Transverse colon (tissue), 4 donors: ENCODE measurements at regions not wholly inside any gene's neighbourhood (a gene's known extent, or its start where the extent isn't known, plus 50 kb on each side); places are given as distances from the start of the nearest gene placed in this dataset.

Experiments
- DNase-seq: peaks from one replicate; pipeline ENCODE4 v3.0.0-alpha.2; 2019
- H3K27ac ChIP-seq, 4 donors: fragments of 200-600 bp; sonication (generic); 2 replicates each; pipeline ENCODE4 v1.5.1; 2016 to 2018; ENCODE audit warnings: inconsistent platforms in 4 of 4
- H3K27me3 ChIP-seq: fragments of 200-600 bp; sonication (generic); 2 replicates; pipeline ENCODE4 v1.5.1; 2017; ENCODE audit warnings: inconsistent platforms
- H3K36me3 ChIP-seq, 4 donors: fragments of 200-600 bp; sonication (generic); 2 replicates each; pipeline ENCODE4 v1.5.1; 2017 to 2019; ENCODE audit warnings: inconsistent platforms in 4 of 4
- H3K4me1 ChIP-seq, 4 donors: fragments of 200-600 bp; sonication (generic); 2 replicates each; pipeline ENCODE4 v1.5.1; 2017 to 2020; ENCODE audit warnings: inconsistent platforms in 4 of 4
- H3K4me3 ChIP-seq, 4 donors: fragments of 200-600 bp; sonication (generic); 1 replicate in 1 of 4; 2 replicates in 3 of 4; pipeline versions ENCODE4 v1.5.1 to v1.6.1; 2017 to 2019; ENCODE audit warnings: inconsistent platforms in 4 of 4
- H3K9me3 ChIP-seq, 2 donors: fragments of 200-600 bp; sonication (generic); 2 replicates each; pipeline ENCODE4 v1.5.1; 2017 to 2019; ENCODE audit warnings: inconsistent platforms in 2 of 2
- EP300 ChIP-seq: sonication (generic); formaldehyde crosslinking; IDR thresholded peaks from one replicate; pipeline ENCODE4 v1.6.1; 2017; ENCODE audit warnings: antibody characterized with exemption, low read depth
- POLR2A ChIP-seq: fragments of 450-650 bp; IDR thresholded peaks from one replicate; pipeline ENCODE4 v1.6.1; 2016; ENCODE audit warnings: antibody characterized with exemption, mild to moderate bottlenecking, moderate library complexity
- POLR2AphosphoS5 ChIP-seq, 3 donors: sonication (generic); formaldehyde crosslinking; IDR thresholded peaks; one replicate each; pipeline ENCODE4 v1.6.1; 2016; ENCODE audit warnings: antibody characterized with exemption in 3 of 3
- WGBS, 2 donors: methylation state at CpG; one replicate each; pipeline ENCODE4 v1.1.5; 2018; ENCODE audit warnings: low coverage in 1 of 2; 5-methylcytosine and 5-hydroxymethylcytosine counted together
- in situ Hi-C, 4 donors: fragments of 200-750 bp; cut with MboI; loops; one replicate each; pipeline versions ENCODE4 v1.15.0 to v1.15.1; 2017; ENCODE audit warnings: low sequenced_read_pairs in 3 of 4, low pct_ligation_motif_present in 1 of 4, low pct_unique_long_range_greater_than_20kb in 1 of 4
- intact Hi-C: fragments of 100-400 bp; cut with DNase I; formaldehyde crosslinking; loops from one replicate; pipeline ENCODE4 v1.15.1; 2023; ENCODE audit warnings: low total_unique reads
- TF ChIP-seq, protein P1 (sequence below), 5 experiments: fragments of 200-600 bp in 3 of 5; fragments of 450-650 bp in 2 of 5; sonication (generic) in 3 of 5; IDR thresholded peaks; 1 replicate in 2 of 5; 2 replicates in 3 of 5; pipeline ENCODE4 v1.5.1; 2016 to 2017; ENCODE audit warnings: antibody characterized with exemption in 5 of 5, inconsistent platforms in 3 of 5, mild to moderate bottlenecking in 2 of 5, moderate library complexity in 1 of 5

DNA sequence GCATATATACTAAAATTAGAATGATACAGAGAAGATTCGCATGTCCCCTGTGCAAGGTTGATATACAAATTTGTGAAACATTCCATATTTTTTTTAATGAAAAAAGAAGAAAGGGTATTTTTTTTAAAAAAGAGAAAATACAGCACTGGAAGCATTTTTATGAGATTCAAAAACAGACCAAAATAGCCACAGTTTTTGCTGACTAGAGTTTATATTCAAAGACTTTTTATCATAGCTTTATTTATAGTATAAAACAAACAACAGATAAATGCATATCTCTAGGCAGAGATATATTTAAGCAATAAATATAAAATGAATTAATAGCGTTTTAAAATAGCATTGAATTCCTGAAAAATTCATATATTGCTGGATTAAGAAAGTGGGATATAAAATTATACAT is 436.5 kb upstream of the ACVR2A start:
- Histone ChIP-seq H3K27me3 (no peaks in the 10 kb centered on the region), H3K27ac (no peak overlapping the region), H3K4me3 (no peak overlapping the region), H3K9me3 (no peaks in the 10 kb centered on the region), H3K36me3 (no peaks in the 10 kb centered on the region), H3K4me1 (no peaks in the 10 kb centered on the region)
- no peak for TF ChIP-seq POLR2A
- TF ChIP-seq, protein P1, sequence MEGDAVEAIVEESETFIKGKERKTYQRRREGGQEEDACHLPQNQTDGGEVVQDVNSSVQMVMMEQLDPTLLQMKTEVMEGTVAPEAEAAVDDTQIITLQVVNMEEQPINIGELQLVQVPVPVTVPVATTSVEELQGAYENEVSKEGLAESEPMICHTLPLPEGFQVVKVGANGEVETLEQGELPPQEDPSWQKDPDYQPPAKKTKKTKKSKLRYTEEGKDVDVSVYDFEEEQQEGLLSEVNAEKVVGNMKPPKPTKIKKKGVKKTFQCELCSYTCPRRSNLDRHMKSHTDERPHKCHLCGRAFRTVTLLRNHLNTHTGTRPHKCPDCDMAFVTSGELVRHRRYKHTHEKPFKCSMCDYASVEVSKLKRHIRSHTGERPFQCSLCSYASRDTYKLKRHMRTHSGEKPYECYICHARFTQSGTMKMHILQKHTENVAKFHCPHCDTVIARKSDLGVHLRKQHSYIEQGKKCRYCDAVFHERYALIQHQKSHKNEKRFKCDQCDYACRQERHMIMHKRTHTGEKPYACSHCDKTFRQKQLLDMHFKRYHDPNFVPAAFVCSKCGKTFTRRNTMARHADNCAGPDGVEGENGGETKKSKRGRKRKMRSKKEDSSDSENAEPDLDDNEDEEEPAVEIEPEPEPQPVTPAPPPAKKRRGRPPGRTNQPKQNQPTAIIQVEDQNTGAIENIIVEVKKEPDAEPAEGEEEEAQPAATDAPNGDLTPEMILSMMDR (IDR thresholded peaks at IDR 0.05) = no peak
- TF ChIP-seq EP300 = no peak
- no peak for TF ChIP-seq POLR2AphosphoS5 (IDR thresholded peaks at IDR 0.05)
- no peak for DNase-seq
- intact Hi-C loops = no loop called here
- in situ Hi-C loops = no loop called here
- WGBS, 2 donors = 83% methylated on average over 2 of the region's 2 CpGs

DNA sequence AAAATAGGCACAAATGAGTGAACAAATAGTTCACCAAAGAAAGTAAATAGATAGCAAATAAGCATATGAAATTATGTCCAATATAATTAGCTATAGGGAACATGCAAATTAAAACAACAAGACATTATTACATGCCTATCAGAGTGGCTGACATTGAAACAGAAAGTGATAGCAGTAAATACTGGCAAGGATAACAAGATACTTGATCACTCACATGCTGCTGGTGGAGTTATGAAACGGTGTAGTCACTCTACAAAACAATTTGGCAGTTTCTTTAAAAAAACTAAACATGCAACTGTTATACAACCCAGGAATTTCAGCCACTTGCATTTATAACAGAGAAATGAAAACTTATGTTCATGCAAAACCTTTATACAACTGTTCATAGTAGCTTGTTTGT is 439.2 kb upstream of the ACVR2A start:
- in situ Hi-C loops = no loop called here
- 19 to 25% methylated on average over 1 of the region's 1 CpG for WGBS, 2 donors

DNA sequence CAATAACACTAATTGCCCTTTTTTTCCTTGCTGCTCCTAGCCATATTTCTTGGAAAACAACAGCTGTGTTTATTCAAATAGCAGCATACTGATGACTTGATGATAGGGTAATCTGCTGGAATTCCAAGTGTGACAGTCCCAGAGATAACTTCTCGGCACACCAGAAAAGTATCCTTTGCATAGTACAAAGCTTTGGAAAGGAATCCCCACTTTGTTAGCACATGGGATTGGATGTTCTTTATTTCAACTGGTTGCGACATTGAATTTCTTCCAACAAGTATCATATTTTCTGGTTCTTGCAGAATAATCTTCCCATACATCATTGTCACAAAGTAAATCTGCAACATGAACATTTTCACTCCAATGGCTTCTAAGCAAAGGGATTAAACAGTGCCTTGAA is 445.8 kb upstream of the ACVR2A start:
- H3K27me3 ChIP-seq = no peaks in the 10 kb centered on the region
- H3K27ac ChIP-seq = no peak overlapping the region
- no peak for TF ChIP-seq EP300
- TF ChIP-seq, protein P1 (IDR thresholded peaks at IDR 0.05) = no peak
- no peak for TF ChIP-seq POLR2A
- TF ChIP-seq POLR2AphosphoS5 (IDR thresholded peaks at IDR 0.05) = no peak
- 67 to 76% methylated on average over 2 of the region's 2 CpGs for WGBS, 2 donors
- intact Hi-C loops = no loop called here
- H3K9me3 ChIP-seq = no peaks in the 10 kb centered on the region
- DNase-seq = no peak
- H3K36me3 ChIP-seq = no peaks in the 10 kb centered on the region
- no peak overlapping the region for H3K4me3 ChIP-seq
- in situ Hi-C loops = no loop called here
- H3K4me1 ChIP-seq = no peaks in the 10 kb centered on the region

More for the DNA sequence above, 439.2 kb upstream of the ACVR2A start:
- no peak for TF ChIP-seq POLR2AphosphoS5 (IDR thresholded peaks at IDR 0.05)
- TF ChIP-seq EP300 = no peak
- DNase-seq = no peak
- Histone ChIP-seq H3K27me3 (no peaks in the 10 kb centered on the region), H3K27ac (no peak overlapping the region), H3K36me3 (no peaks in the 10 kb centered on the region), H3K4me1 (no peaks in the 10 kb centered on the region), H3K9me3 (no peaks in the 10 kb centered on the region), H3K4me3 (no peak overlapping the region)
- intact Hi-C loops = no loop called here

DNA sequence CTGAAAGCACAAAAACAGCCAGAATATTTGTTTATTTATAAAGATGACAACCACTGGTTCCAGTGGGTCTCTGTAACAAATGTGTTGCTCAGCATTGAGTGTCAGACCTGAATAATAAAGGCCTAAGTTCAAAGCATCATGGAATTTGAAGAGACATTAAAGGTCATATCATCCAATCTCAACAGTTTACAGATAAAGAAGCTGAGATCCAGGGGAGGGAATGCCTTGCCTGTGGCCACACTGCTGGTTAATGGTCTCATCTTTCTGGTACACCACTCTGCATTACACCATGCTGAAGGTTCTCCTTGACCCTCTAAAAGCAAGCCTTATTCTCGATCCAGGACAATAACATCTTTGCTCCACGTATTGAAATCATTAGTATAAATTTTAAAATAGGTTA is 446.5 kb upstream of the ACVR2A start:
- no peaks in the 10 kb centered on the region for H3K9me3 ChIP-seq
- H3K4me3 ChIP-seq = no peak overlapping the region
- no peaks in the 10 kb centered on the region for H3K27me3 ChIP-seq
- TF ChIP-seq EP300 (no peak), POLR2A (no peak), POLR2AphosphoS5 (IDR thresholded peaks at IDR 0.05) (no peak)
- TF ChIP-seq, protein P1 (IDR thresholded peaks at IDR 0.05) = no peak
- DNase-seq = no peak
- in situ Hi-C loops (no loop called here), intact Hi-C loops (no loop called here)
- no peaks in the 10 kb centered on the region for H3K4me1 ChIP-seq
- H3K36me3 ChIP-seq = no peaks in the 10 kb centered on the region
- 81% methylated on average over 2 of the region's 2 CpGs for WGBS, 2 donors
- H3K27ac ChIP-seq = no peak overlapping the region

DNA sequence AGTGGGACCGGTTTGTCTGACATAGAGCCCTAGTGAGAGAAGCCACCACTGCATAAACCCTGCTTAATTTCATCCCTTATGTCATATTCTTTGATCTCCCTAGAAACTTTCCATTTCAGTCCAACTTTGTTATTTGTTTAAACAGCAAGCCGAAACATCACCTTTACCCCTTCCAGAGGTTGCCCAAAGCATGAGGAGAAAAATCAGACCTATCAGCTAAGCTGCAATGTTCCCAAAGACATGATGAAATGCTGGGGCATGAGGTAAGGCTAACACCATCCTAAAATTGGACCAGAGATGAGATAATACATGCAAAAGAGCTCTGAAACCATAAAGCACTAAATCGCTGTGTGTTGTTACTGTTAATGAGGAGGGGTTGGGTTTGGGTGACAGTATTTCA is 447.9 kb upstream of the ACVR2A start:
- H3K4me1 ChIP-seq = no peaks in the 10 kb centered on the region
- 90% methylated on average over 1 to 3 of the region's 3 CpGs for WGBS, 2 donors
- H3K4me3 ChIP-seq = no peak overlapping the region
- no peaks in the 10 kb centered on the region for H3K9me3 ChIP-seq
- in situ Hi-C loops (no loop called here), intact Hi-C loops (no loop called here)
- TF ChIP-seq POLR2AphosphoS5 (IDR thresholded peaks at IDR 0.05) (no peak), EP300 (no peak), POLR2A (no peak)
- TF ChIP-seq, protein P1 (IDR thresholded peaks at IDR 0.05) = no peak
- no peaks in the 10 kb centered on the region for H3K27me3 ChIP-seq
- H3K27ac ChIP-seq = no peak overlapping the region
- DNase-seq = no peak
- H3K36me3 ChIP-seq = no peaks in the 10 kb centered on the region
